HepG2 (cell line): ENCODE measurements at regions not wholly inside any gene's neighbourhood (a gene's known extent, or its start where the extent isn't known, plus 50 kb on each side); places are given as distances from the start of the nearest gene placed in this dataset.

Experiments
- ATAC-seq: fragments of 200-7000 bp; cut with Tn5 transposase; 3 replicates; pipeline ENCODE4 v1.9.1; 2020; ENCODE audit warnings: mild to moderate bottlenecking, moderate library complexity
- BruUV-seq: library from RNA; stranded (reverse); fragments of 400-500 nt; replicated peaks from 2 replicates; lab custom pipeline; 2021; lab: Mats Ljungman, UMichigan
- CTCF ChIA-PET: fragments of 300-600 bp; formaldehyde crosslinking; extraction: SDS; loops from one replicate; lab custom pipeline; 2021; ENCODE audit warnings: low total read pairs, inconsistent platforms, low intra/inter-chr PET ratio; lab: Yijun Ruan, JAX
- POLR2A ChIA-PET: fragments of 350-600 bp; sonication (Branson Sonifier 250); formaldehyde crosslinking; loops from one replicate; lab custom pipeline; 2020; ENCODE audit warnings: antibody characterized with exemption, inconsistent platforms; lab: Yijun Ruan, JAX
- DNase-seq: peaks from one replicate; pipeline ENCODE4 v3.0.0-alpha.2; 2015; ENCODE audit warnings: low spot score
- FAIRE-seq: peaks from 3 replicates; lab custom pipeline; 2011; peaks lifted over from hg19 to GRCh38; lab: Jason Lieb, UNC
- H2AFZ ChIP-seq: one replicate; pipeline ENCODE4 v1.6.1; 2011; ENCODE audit warnings: low read length, inconsistent platforms
- H3K27ac ChIP-seq: fragments of 300-600 bp; 3 replicates; pipeline ENCODE4 v1.8.0; 2011; ENCODE audit warnings: mixed run types, mild to moderate bottlenecking, mixed read lengths, low read length, inconsistent platforms; ENCODE audit not compliant: insufficient read depth; ENCODE audit errors: extremely low read length
- H3K27me3 ChIP-seq, 2 experiments: fragments of 200-600 bp in 1 of 2; 2 replicates in 1 of 2; 3 replicates in 1 of 2; pipeline versions ENCODE4 v1.6.0 to v1.8.0; 2011; ENCODE audit warnings: low read length in 2 of 2, mild to moderate bottlenecking in 2 of 2, moderate library complexity in 2 of 2, inconsistent platforms in 1 of 2; ENCODE audit not compliant: insufficient read depth in 2 of 2, control insufficient read depth in 1 of 2
- H3K36me3 ChIP-seq, 2 experiments: fragments of 200-600 bp in 1 of 2; replicated peaks in 1 of 2; 2 replicates in 1 of 2; 3 replicates in 1 of 2; pipeline versions ENCODE4 v1.5.1 to v1.8.0; 2011; ENCODE audit warnings: low read length in 2 of 2, inconsistent platforms in 1 of 2; ENCODE audit not compliant: insufficient read depth in 2 of 2, control insufficient read depth in 1 of 2
- H3K4me1 ChIP-seq: 2 replicates; pipeline ENCODE4 v1.5.1; 2012; ENCODE audit warnings: low read length, inconsistent platforms; ENCODE audit not compliant: insufficient read depth
- H3K4me2 ChIP-seq: 2 replicates; pipeline ENCODE4 v1.6.0; 2011; ENCODE audit warnings: low read depth, low read length, inconsistent platforms
- H3K4me3 ChIP-seq, 3 experiments: fragments of 200-600 bp in 1 of 3; sonication (generic), shearing (Covaris generic) in 1 of 3; replicated peaks in 1 of 3; 2 replicates each; pipeline ENCODE4 v1.5.1; 2011 to 2016; ENCODE audit warnings: low read length in 3 of 3, inconsistent platforms in 2 of 3, low read depth in 2 of 3, mild to moderate bottlenecking in 2 of 3, control low read depth in 1 of 3, mixed read lengths in 1 of 3; ENCODE audit not compliant: insufficient read depth in 1 of 3
- H3K79me2 ChIP-seq: one replicate; pipeline ENCODE4 v1.6.1; 2011; ENCODE audit warnings: low read length, inconsistent platforms; ENCODE audit not compliant: insufficient read depth
- H3K9ac ChIP-seq: 2 replicates; pipeline ENCODE4 v1.6.0; 2011; ENCODE audit warnings: mild to moderate bottlenecking, low read depth, low read length, inconsistent platforms; ENCODE audit not compliant: insufficient read depth
- H3K9me3 ChIP-seq: 2 replicates; pipeline ENCODE4 v1.5.1; 2012; ENCODE audit warnings: mild to moderate bottlenecking, low read length
- H4K20me1 ChIP-seq: 2 replicates; pipeline ENCODE4 v1.6.0; 2011; ENCODE audit warnings: inconsistent platforms, mild to moderate bottlenecking, low read length, moderate library complexity; ENCODE audit not compliant: insufficient read depth
- HNRNPK ChIP-seq: fragments of 200-400 bp; formaldehyde crosslinking; IDR thresholded peaks from 2 replicates; pipeline ENCODE4 v1.6.1; 2018; ENCODE audit warnings: low read length, low read depth, moderate library complexity, mild to moderate bottlenecking; ENCODE audit not compliant: poor library complexity, severe bottlenecking
- LCORL ChIP-seq, 2 experiments: fragments of 450-650 bp in 1 of 2; sonication (generic) in 1 of 2; formaldehyde crosslinking in 1 of 2; IDR thresholded peaks; 2 replicates each; pipeline versions ENCODE4 v1.5.0 to v1.6.1; 2017 to 2020; ENCODE audit warnings: antibody characterized with exemption in 1 of 2, missing genetic modification reagents in 1 of 2
- NCOA1 ChIP-seq: sonication (generic); formaldehyde crosslinking; IDR thresholded peaks from 2 replicates; pipeline ENCODE4 v1.9.0; 2021; ENCODE audit warnings: missing genetic modification reagents
- REL ChIP-seq: sonication (generic); formaldehyde crosslinking; conservative IDR thresholded peaks from 2 replicates; pipeline ENCODE4 v1.8.0; 2022; ENCODE audit warnings: mild to moderate bottlenecking, missing genetic modification reagents, moderate library complexity
- TAF1 ChIP-seq: sonication (generic); formaldehyde crosslinking; IDR thresholded peaks from 2 replicates; pipeline ENCODE4 v1.4.0; 2020; ENCODE audit warnings: missing genetic modification reagents
- ZNF44 ChIP-seq: sonication (generic); formaldehyde crosslinking; IDR thresholded peaks from 2 replicates; pipeline ENCODE4 v1.5.1; 2020; ENCODE audit warnings: mild to moderate bottlenecking, missing genetic modification reagents
- ZNF468 ChIP-seq: sonication (generic); formaldehyde crosslinking; IDR thresholded peaks from 2 replicates; pipeline ENCODE4 v1.8.0; 2022; ENCODE audit warnings: mild to moderate bottlenecking, moderate library complexity, missing genetic modification reagents
- WGBS: methylation state at CpG from one replicate; pipeline ENCODE4 v1.1.6; 2017; ENCODE audit warnings: low lambda C conversion rate; 5-methylcytosine and 5-hydroxymethylcytosine counted together
- in situ Hi-C: cut with HindIII; loops from 2 replicates; pipeline ENCODE4 v1.10.0; 2017; ENCODE audit warnings: low pct_unique_long_range_greater_than_20kb; ENCODE audit not compliant: extremely low pct_ligation_motif_present
- intact Hi-C: fragments of 100-400 bp; cut with micrococcal nuclease; formaldehyde crosslinking; loops from one replicate; pipeline ENCODE4 v1.10.0; 2022; ENCODE audit not compliant: unreplicated experiment
- TF ChIP-seq, protein P1 (sequence below): sonication (generic); formaldehyde crosslinking; IDR thresholded peaks from 2 replicates; pipeline ENCODE4; 2020; ENCODE audit warnings: missing genetic modification reagents, mild to moderate bottlenecking, borderline replicate concordance

GRCh38 chr2:35606394-35606793, 749.2 kb upstream of the CRIM1 start:
- no peaks in the 10 kb centered on the region for H3K4me1 ChIP-seq
- intact Hi-C loops (no loop called here), in situ Hi-C loops (no loop called here)
- DNase-seq (no peak), ATAC-seq (no peak), FAIRE-seq (no peak)
- H3K4me3 ChIP-seq, result no peak overlapping the region
- POLR2A ChIA-PET, result no interaction called here
- BruUV-seq, result no TSS peak
- no peak overlapping the region for H3K9ac ChIP-seq
- no peaks in the 10 kb centered on the region for H4K20me1 ChIP-seq
- WGBS, result 3% methylated on average over 2 of the region's 2 CpGs
- TF ChIP-seq LCORL (IDR thresholded peaks at IDR 0.05) (peak; percentile 96), LCORL (CRISPR knock-in tag; IDR thresholded peaks at IDR 0.05) (no peak), NCOA1 (no peak), ZNF44 (CRISPR knock-in tag) (no peak), HNRNPK (no peak), ZNF468 (CRISPR knock-in tag) (no peak), REL (no peak), TAF1 (no peak)
- TF ChIP-seq, protein P1, sequence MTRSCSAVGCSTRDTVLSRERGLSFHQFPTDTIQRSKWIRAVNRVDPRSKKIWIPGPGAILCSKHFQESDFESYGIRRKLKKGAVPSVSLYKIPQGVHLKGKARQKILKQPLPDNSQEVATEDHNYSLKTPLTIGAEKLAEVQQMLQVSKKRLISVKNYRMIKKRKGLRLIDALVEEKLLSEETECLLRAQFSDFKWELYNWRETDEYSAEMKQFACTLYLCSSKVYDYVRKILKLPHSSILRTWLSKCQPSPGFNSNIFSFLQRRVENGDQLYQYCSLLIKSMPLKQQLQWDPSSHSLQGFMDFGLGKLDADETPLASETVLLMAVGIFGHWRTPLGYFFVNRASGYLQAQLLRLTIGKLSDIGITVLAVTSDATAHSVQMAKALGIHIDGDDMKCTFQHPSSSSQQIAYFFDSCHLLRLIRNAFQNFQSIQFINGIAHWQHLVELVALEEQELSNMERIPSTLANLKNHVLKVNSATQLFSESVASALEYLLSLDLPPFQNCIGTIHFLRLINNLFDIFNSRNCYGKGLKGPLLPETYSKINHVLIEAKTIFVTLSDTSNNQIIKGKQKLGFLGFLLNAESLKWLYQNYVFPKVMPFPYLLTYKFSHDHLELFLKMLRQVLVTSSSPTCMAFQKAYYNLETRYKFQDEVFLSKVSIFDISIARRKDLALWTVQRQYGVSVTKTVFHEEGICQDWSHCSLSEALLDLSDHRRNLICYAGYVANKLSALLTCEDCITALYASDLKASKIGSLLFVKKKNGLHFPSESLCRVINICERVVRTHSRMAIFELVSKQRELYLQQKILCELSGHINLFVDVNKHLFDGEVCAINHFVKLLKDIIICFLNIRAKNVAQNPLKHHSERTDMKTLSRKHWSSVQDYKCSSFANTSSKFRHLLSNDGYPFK (CRISPR knock-in tag), result no peak
- H3K36me3 ChIP-seq, result no peaks in the 10 kb centered on the region
- no peak overlapping the region for H3K27ac ChIP-seq
- no peak overlapping the region for H2AFZ ChIP-seq
- H3K9me3 ChIP-seq, result peaks cover 81% of the 10 kb centered on the region
- CTCF ChIA-PET, result no interaction called here
- H3K27me3 ChIP-seq, result no peaks in the 10 kb centered on the region
- H3K4me2 ChIP-seq, result no peak overlapping the region
- H3K79me2 ChIP-seq, result no peaks in the 10 kb centered on the region
